HEK293T (cell line): ENCODE measurements at regions not wholly inside any gene's neighbourhood (a gene's known extent, or its start where the extent isn't known, plus 50 kb on each side); places are given as distances from the start of the nearest gene placed in this dataset.

ENCODE experiments used
- BHLHE40 ChIP-seq: fragments of 450-650 bp; IDR thresholded peaks from 2 replicates; pipeline ENCODE4 v1.6.1; 2016; ENCODE audit warnings: mild to moderate bottlenecking, moderate library complexity, borderline replicate concordance
- FOXK2 ChIP-seq: fragments of 450-650 bp; IDR thresholded peaks from 2 replicates; pipeline ENCODE4 v1.6.1; 2016; ENCODE audit warnings: mild to moderate bottlenecking
- L3MBTL2 ChIP-seq: fragments of 450-650 bp; conservative IDR thresholded peaks from 2 replicates; pipeline ENCODE4 v1.6.1; 2016; ENCODE audit warnings: mild to moderate bottlenecking
- LEF1 ChIP-seq: fragments of 450-650 bp; IDR thresholded peaks from 2 replicates; pipeline ENCODE4 v1.6.1; 2017; ENCODE audit warnings: mild to moderate bottlenecking, borderline replicate concordance
- SP1 ChIP-seq: fragments of 450-650 bp; IDR thresholded peaks from 2 replicates; pipeline ENCODE4 v1.6.1; 2017
- TARDBP ChIP-seq: fragments of 450-650 bp; IDR thresholded peaks from 2 replicates; pipeline ENCODE4 v1.6.1; 2016
- ZNF384 ChIP-seq: fragments of 450-650 bp; IDR thresholded peaks from 2 replicates; pipeline ENCODE4 v1.6.1; 2016

DNA sequence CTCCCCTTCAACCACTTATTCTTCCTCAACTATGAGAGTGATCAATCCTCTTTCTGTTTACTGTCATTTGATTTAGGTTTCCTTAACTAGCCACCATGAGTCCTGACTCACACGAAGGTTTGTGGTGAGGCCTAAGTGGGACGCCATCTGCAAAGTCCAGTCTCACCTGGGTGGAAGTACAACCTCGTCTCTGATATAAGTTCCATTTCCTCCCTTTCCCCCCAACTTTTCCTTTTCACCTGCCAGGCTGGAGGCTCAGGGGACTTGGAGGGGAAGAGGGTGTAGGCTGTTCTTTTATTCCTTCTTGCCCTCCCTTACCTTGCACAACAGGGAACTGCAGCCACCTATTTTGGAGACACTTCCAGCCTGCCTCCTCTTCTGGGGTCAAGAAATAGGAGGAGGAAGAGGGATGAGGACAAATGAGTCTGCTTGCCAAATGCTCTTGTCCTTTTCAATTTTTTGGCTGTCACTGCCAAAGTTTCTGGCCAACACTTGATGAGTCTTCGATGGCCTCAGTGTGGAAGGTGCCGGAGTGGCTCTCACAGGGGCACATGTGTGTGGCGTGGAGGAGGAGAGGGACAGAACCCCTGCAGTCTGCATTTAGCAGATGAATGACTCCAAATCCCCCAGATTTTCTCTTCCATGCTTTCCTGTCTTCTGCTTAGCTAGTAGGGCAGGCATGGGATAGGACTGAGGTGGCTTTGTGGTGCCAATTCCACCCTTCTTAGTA lies 249.6 kb downstream of the NSG2 start:
- no peak for TF ChIP-seq SP1
- no peak for TF ChIP-seq BHLHE40
- no peak for TF ChIP-seq FOXK2
- TF ChIP-seq TARDBP, result no peak
- TF ChIP-seq LEF1, result no peak
- TF ChIP-seq L3MBTL2, result no peak
- TF ChIP-seq ZNF384, result no peak
